ENCODE measurements at regions not wholly inside any gene's neighbourhood (a gene's known extent, or its start where the extent isn't known, plus 50 kb on each side); places are given as distances from the start of the nearest gene placed in this dataset.

GRCh38 chr1:198007687-198008607 is 90.8 kb downstream of the LHX9 start:
- no peaks in the 10 kb centered on the region for H3K36me3 ChIP-seq (ENCODE audit: control insufficient read depth in 1 of 2, insufficient read depth in 2 of 2, low read length in 2 of 2)
- BruUV-seq (replicated peaks), result no TSS peak
- ChIA-PET POLR2A (no interaction called here), CTCF (no interaction called here), RAD21 (ENCODE audit: low non-redundant PET in 1 of 2, low total read pairs in 2 of 2, uncharacterized antibody in 2 of 2, unreplicated experiment in 2 of 2) (no interaction called here)
- no peaks in the 10 kb centered on the region for H3K9me2 ChIP-seq (ENCODE audit: insufficient read depth)
- H3K4me3 ChIP-seq (replicated peaks in 1 of 2; ENCODE audit: low read depth in 1 of 2, low read length in 2 of 2), result no peak overlapping the region
- TF ChIP-seq YY1 (IDR thresholded peaks at IDR 0.05; ENCODE audit: extremely low read depth, insufficient replicate concordance, low read depth, low read length) (no peak), EZH2 (IDR thresholded peaks at IDR 0.05) (no peak), POLR2A (IDR thresholded peaks at IDR 0.05; ENCODE audit: borderline replicate concordance, extremely low read depth, insufficient read depth, insufficient read length) (no peak), REST (IDR thresholded peaks at IDR 0.05; ENCODE audit: low read depth) (no peak), RAD21 (IDR thresholded peaks at IDR 0.05; ENCODE audit: low read depth) (no peak), ELF1 (IDR thresholded peaks at IDR 0.05; ENCODE audit: borderline replicate concordance, low read depth) (no peak), SRF (IDR thresholded peaks at IDR 0.05; ENCODE audit: low read depth) (no peak), ZBTB33 (IDR thresholded peaks at IDR 0.05; ENCODE audit: extremely low read depth, insufficient replicate concordance, low read length) (no peak), ZNF274 (IDR thresholded peaks at IDR 0.05; ENCODE audit: low read depth, low read length) (no peak), TCF7L2 (IDR thresholded peaks at IDR 0.05; ENCODE audit: borderline replicate concordance, extremely low read depth, insufficient read depth, insufficient read length) (no peak), SIN3A (IDR thresholded peaks at IDR 0.05; ENCODE audit: low read depth) (no peak), SP1 (IDR thresholded peaks at IDR 0.05; ENCODE audit: low read depth) (no peak), ATF3 (IDR thresholded peaks at IDR 0.05) (no peak), MAX (IDR thresholded peaks at IDR 0.05) (no peak), CEBPB (IDR thresholded peaks at IDR 0.05; ENCODE audit: low read depth) (no peak), POLR2AphosphoS5 (IDR thresholded peaks at IDR 0.05; ENCODE audit: low read depth, low read length) (no peak), CBX3 (IDR thresholded peaks at IDR 0.05; ENCODE audit: low read depth) (no peak)
- DNase-seq (ENCODE audit: low read depth, low spot score) (no peak), ATAC-seq (no peak)
- no peaks in the 10 kb centered on the region for H3K27me3 ChIP-seq (ENCODE audit: insufficient read depth, low read length)
- no peak overlapping the region for H3K9ac ChIP-seq (ENCODE audit: low read length)
- H3K27ac ChIP-seq (ENCODE audit: low read depth, low read length), result no peak overlapping the region
- H3K9me3 ChIP-seq (ENCODE audit: control insufficient read depth in 1 of 2, insufficient read depth in 1 of 2, low read depth in 1 of 2, low read length in 2 of 2), result no peaks in the 10 kb centered on the region
- no peak overlapping the region for H3K4me2 ChIP-seq (ENCODE audit: low read length)
- H3K4me1 ChIP-seq (ENCODE audit: control insufficient read depth in 1 of 2, insufficient read depth in 2 of 2, low read length in 2 of 2), result no peaks in the 10 kb centered on the region
- no peaks in the 10 kb centered on the region for H4K20me1 ChIP-seq (ENCODE audit: insufficient read depth)
- intact Hi-C loops (cut with micrococcal nuclease), result no loop called here
- H3K79me2 ChIP-seq (ENCODE audit: insufficient read depth, low read length), result no peaks in the 10 kb centered on the region
- no peak overlapping the region for H2AFZ ChIP-seq (ENCODE audit: low read depth, low read length, poor library complexity, severe bottlenecking)
